SK-N-SH treated with all-trans-retinoic acid at 6 μM for 48 hours (cell line): ENCODE measurements at regions not wholly inside any gene's neighbourhood (a gene's known extent, or its start where the extent isn't known, plus 50 kb on each side); places are given as distances from the start of the nearest gene placed in this dataset.

Source experiments
- ATAC-seq: fragments of 200-7000 bp; cut with Tn5 transposase; 3 replicates; pipeline ENCODE4 v1.9.1; 2020; ENCODE audit warnings: mild to moderate bottlenecking, moderate library complexity
- ARNTL ChIP-seq: fragments of 450-650 bp; formaldehyde crosslinking; IDR thresholded peaks from 2 replicates; pipeline ENCODE4 v1.5.0; 2020; ENCODE audit warnings: low read depth, mild to moderate bottlenecking, moderate library complexity, borderline replicate concordance
- BACH2 ChIP-seq: fragments of 250-450 bp; sonication (Bioruptor Pico); IDR thresholded peaks from 2 replicates; pipeline ENCODE4 v1.9.0; 2021; ENCODE audit warnings: mild to moderate bottlenecking, borderline replicate concordance
- CREB5 ChIP-seq: fragments of 250-450 bp; sonication (Bioruptor Pico); IDR thresholded peaks from 2 replicates; pipeline ENCODE4 v1.5.1; 2020; ENCODE audit warnings: low read depth, mild to moderate bottlenecking, moderate library complexity
- CSDC2 ChIP-seq: fragments of 250-450 bp; sonication (Bioruptor Pico); IDR thresholded peaks from 2 replicates; pipeline ENCODE4 v1.5.0; 2020; ENCODE audit warnings: mild to moderate bottlenecking, moderate library complexity
- ESRRG ChIP-seq: fragments of 250-450 bp; sonication (Bioruptor Pico); IDR thresholded peaks from 2 replicates; pipeline ENCODE4 v1.6.1; 2021; ENCODE audit warnings: mild to moderate bottlenecking
- GLIS3 ChIP-seq: fragments of 250-450 bp; sonication (Bioruptor Pico); IDR thresholded peaks from 2 replicates; pipeline ENCODE4 v1.5.0; 2020; ENCODE audit warnings: mild to moderate bottlenecking, moderate library complexity
- OSR1 ChIP-seq: fragments of 250-450 bp; sonication (Bioruptor Pico); IDR thresholded peaks from 2 replicates; pipeline ENCODE4 v1.8.0; 2022; ENCODE audit warnings: moderate library complexity, mild to moderate bottlenecking, inconsistent platforms
- PPARA ChIP-seq: fragments of 250-450 bp; sonication (Bioruptor Pico); IDR thresholded peaks from 2 replicates; pipeline ENCODE4 v1.5.0; 2020; ENCODE audit warnings: mild to moderate bottlenecking, borderline replicate concordance
- RARB ChIP-seq: fragments of 250-450 bp; sonication (Bioruptor Pico); IDR thresholded peaks from 2 replicates; pipeline ENCODE4 v1.8.0; 2021; ENCODE audit warnings: mild to moderate bottlenecking, moderate library complexity
- SNAI2 ChIP-seq: fragments of 250-450 bp; sonication (Bioruptor Pico); IDR thresholded peaks from 2 replicates; pipeline ENCODE4 v1.5.0; 2020; ENCODE audit warnings: mild to moderate bottlenecking, moderate library complexity
- TCF4 ChIP-seq: fragments of 250-450 bp; sonication (Bioruptor Pico); IDR thresholded peaks from 2 replicates; pipeline ENCODE4 v1.8.0; 2021; ENCODE audit warnings: mild to moderate bottlenecking, moderate library complexity, borderline replicate concordance
- TOX ChIP-seq: fragments of 250-450 bp; sonication (Bioruptor Pico); IDR thresholded peaks from 2 replicates; pipeline ENCODE4 v1.8.0; 2021; ENCODE audit warnings: mild to moderate bottlenecking, moderate library complexity, borderline replicate concordance
- ZC3H10 ChIP-seq: fragments of 250-450 bp; sonication (Bioruptor Pico); IDR thresholded peaks from 2 replicates; pipeline ENCODE4 v1.5.1; 2021; ENCODE audit warnings: mild to moderate bottlenecking, moderate library complexity
- ZFP3 ChIP-seq: fragments of 250-450 bp; sonication (Bioruptor Pico); IDR thresholded peaks from 2 replicates; pipeline ENCODE4 v1.5.0; 2020; ENCODE audit warnings: mild to moderate bottlenecking, moderate library complexity
- ZFP30 ChIP-seq: fragments of 450-650 bp; formaldehyde crosslinking; IDR thresholded peaks from 2 replicates; pipeline ENCODE4 v1.5.0; 2022; ENCODE audit warnings: mild to moderate bottlenecking, moderate library complexity
- ZNF565 ChIP-seq: fragments of 450-650 bp; formaldehyde crosslinking; conservative IDR thresholded peaks from 2 replicates; pipeline ENCODE4 v1.5.0; 2020; ENCODE audit warnings: low read depth, mild to moderate bottlenecking, moderate library complexity
- ZNF70 ChIP-seq: fragments of 450-650 bp; formaldehyde crosslinking; IDR thresholded peaks from 2 replicates; pipeline ENCODE4 v1.5.0; 2020; ENCODE audit warnings: mild to moderate bottlenecking, moderate library complexity
- ZNF8 ChIP-seq: fragments of 450-650 bp; formaldehyde crosslinking; IDR thresholded peaks from 2 replicates; pipeline ENCODE4 v1.5.0; 2020; ENCODE audit warnings: mild to moderate bottlenecking, moderate library complexity
- TF ChIP-seq, protein P1 (sequence below): fragments of 250-450 bp; sonication (Bioruptor Pico); IDR thresholded peaks from 2 replicates; pipeline ENCODE4 v1.8.0; 2021; ENCODE audit warnings: low read depth, mild to moderate bottlenecking, moderate library complexity, borderline replicate concordance
- TF ChIP-seq, protein P2 (sequence below): fragments of 250-450 bp; sonication (Bioruptor Pico); IDR thresholded peaks from 2 replicates; pipeline ENCODE4 v1.8.0; 2020; ENCODE audit warnings: mild to moderate bottlenecking, moderate library complexity, borderline replicate concordance
- TF ChIP-seq, protein P3 (sequence below): fragments of 250-450 bp; sonication (Bioruptor Pico); IDR thresholded peaks from 2 replicates; pipeline ENCODE4 v1.5.1; 2021; ENCODE audit warnings: mild to moderate bottlenecking, moderate library complexity

DNA sequence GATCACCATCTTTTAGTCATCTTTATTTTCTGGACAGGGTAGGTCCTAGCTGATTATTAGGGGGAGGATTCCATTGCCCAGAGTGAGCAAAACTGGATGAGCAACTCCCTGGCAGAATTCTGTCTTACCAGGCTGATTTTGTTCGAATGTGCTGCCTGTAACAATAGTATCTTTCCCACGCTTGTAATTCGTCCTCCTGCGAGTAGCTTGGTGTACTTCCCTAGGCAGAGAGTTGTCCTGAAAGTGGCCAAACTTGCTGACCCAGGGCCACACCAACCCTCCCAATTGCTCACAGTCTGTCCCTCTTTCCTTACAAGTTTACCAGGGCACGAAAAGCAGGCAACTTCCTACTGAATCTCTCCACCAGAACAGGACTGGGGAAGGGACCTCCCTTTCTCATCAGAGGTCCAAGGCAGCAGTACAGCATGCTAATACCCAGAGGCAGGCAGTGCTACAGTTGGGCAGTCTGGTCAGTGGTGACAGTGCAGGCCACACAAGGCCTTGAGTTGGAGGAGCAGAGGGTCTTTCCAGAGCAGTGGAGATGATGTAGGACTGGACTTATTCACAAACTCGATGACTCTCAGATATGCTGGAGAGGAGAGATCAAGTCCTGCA is 67.8 kb upstream of the NLK start:
- TF ChIP-seq ZNF70 (CRISPR knock-in tag), result no peak
- no peak for TF ChIP-seq ZFP30
- peak; percentile 26; the same call in 1 of the 3 replicates for ATAC-seq

GRCh38 chr17:27975146-27976011 is 67.1 kb upstream of the NLK start:
- TF ChIP-seq RARB (CRISPR knock-in tag), result no peak
- TF ChIP-seq ESRRG, result no peak
- TF ChIP-seq PPARA (CRISPR knock-in tag), result no peak
- TF ChIP-seq CREB5 (CRISPR knock-in tag), result no peak
- no peak for TF ChIP-seq OSR1
- no peak for TF ChIP-seq ARNTL (CRISPR knock-in tag)
- TF ChIP-seq CSDC2 (CRISPR knock-in tag), result no peak
- TF ChIP-seq ZC3H10 (CRISPR knock-in tag), result no peak
- no peak for TF ChIP-seq TCF4 (CRISPR knock-in tag)
- TF ChIP-seq, all 23 proteins: peak for 0

DNA sequence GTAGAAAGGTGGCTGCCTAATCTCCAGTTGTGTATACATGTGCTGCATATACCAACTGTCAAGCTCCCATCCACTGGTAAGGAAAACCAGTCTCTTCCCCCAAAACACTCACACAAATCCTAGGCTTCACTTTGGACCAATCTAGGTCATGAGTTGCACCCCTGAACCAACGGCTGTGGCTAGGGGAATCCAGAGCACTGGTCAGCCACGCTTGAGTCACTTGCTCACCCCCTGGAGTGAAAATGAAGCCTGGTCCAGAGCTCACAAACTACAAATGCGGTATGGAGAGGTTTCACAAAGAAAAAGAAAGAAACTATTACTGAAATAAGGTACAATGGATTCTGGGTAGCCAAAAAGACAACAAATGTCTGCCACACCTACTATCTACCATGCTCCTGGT is 66.1 kb upstream of the NLK start:
- no peak for ATAC-seq
- TF ChIP-seq, protein P1, sequence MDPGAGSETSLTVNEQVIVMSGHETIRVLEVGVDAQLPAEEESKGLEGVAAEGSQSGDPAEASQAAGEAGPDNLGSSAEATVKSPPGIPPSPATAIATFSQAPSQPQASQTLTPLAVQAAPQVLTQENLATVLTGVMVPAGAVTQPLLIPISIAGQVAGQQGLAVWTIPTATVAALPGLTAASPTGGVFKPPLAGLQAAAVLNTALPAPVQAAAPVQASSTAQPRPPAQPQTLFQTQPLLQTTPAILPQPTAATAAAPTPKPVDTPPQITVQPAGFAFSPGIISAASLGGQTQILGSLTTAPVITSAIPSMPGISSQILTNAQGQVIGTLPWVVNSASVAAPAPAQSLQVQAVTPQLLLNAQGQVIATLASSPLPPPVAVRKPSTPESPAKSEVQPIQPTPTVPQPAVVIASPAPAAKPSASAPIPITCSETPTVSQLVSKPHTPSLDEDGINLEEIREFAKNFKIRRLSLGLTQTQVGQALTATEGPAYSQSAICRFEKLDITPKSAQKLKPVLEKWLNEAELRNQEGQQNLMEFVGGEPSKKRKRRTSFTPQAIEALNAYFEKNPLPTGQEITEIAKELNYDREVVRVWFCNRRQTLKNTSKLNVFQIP (CRISPR knock-in tag), result no peak
- TF ChIP-seq ZFP30 (no peak), CREB5 (CRISPR knock-in tag) (no peak), ZFP3 (CRISPR knock-in tag) (no peak), ZNF565 (no peak), TCF4 (CRISPR knock-in tag) (no peak)

More at GRCh38 chr17:27975146-27976011, 67.1 kb upstream of the NLK start:
- ATAC-seq, result peak; percentile 82

DNA sequence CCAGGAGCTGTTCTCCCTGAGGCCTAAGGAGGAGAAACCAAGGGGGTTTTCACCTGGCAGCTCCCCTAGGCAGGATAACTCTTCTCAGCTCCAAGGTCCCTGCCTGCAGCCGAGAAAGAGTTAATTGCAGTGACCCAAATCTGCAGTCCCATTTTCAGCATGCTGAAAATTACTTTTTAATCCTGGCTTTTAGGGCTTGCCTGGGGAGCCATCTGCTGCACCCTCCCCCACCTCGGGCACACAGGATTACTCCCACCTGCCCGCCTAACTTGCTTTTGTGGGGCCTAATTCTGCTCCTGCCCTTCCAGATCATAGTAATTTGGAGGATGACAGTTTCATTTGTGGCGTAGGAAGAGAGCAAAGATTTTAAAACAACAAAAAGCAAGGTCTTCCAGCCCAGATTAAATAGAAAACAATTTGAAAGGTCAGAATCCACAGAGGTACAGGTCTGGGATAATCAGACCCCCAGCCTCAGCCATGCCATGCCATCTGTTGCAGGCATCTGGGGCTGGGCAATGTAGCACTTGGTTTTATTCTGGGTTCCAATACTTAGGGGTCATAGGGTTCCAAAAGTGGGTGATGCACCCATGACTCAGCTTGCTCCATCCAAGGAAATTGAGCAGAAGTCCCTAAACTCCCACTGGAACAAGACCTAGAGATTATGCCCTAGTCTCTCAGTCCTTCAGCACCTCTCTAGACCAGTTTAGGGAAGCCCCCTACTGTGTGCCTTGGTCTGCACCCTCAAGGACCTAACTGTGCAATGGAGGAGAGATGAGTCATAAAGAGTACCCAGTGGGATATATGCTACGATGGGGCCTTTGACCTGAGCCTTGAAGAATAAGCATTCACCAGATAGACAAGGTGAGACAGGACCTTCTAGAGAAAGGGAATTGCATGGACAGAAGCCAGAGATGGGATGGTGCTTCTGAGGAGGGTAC is 64.5 kb upstream of the NLK start:
- no peak for ATAC-seq
- TF ChIP-seq ESRRG, result no peak

DNA sequence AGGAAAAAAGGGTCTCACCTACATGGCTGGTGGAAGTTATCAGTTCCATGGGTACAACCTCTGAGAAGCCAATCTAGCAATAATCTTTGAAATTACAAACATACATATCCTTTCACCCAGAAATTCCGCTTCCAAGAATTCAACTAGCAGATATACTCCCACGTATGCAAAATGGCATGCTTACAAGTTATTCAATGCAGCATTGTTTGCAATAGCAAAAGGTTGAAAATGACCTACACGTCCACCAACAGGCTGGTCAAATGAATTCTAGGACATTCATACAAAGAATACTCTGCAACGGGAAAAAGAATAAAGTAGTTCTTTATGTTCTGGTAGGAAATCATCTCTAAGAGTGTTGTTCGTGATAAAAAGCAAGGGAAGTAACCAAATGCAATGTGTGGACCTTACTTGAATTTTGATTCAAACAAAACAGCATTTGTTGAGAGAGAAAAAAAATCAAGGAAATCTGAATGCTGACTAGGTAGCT is 63.7 kb upstream of the NLK start:
- TF ChIP-seq, protein P2, sequence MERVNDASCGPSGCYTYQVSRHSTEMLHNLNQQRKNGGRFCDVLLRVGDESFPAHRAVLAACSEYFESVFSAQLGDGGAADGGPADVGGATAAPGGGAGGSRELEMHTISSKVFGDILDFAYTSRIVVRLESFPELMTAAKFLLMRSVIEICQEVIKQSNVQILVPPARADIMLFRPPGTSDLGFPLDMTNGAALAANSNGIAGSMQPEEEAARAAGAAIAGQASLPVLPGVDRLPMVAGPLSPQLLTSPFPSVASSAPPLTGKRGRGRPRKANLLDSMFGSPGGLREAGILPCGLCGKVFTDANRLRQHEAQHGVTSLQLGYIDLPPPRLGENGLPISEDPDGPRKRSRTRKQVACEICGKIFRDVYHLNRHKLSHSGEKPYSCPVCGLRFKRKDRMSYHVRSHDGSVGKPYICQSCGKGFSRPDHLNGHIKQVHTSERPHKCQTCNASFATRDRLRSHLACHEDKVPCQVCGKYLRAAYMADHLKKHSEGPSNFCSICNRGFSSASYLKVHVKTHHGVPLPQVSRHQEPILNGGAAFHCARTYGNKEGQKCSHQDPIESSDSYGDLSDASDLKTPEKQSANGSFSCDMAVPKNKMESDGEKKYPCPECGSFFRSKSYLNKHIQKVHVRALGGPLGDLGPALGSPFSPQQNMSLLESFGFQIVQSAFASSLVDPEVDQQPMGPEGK (CRISPR knock-in tag), result no peak
- TF ChIP-seq ZNF8, result no peak
- TF ChIP-seq TCF4 (CRISPR knock-in tag), result no peak
- TF ChIP-seq, protein P3, sequence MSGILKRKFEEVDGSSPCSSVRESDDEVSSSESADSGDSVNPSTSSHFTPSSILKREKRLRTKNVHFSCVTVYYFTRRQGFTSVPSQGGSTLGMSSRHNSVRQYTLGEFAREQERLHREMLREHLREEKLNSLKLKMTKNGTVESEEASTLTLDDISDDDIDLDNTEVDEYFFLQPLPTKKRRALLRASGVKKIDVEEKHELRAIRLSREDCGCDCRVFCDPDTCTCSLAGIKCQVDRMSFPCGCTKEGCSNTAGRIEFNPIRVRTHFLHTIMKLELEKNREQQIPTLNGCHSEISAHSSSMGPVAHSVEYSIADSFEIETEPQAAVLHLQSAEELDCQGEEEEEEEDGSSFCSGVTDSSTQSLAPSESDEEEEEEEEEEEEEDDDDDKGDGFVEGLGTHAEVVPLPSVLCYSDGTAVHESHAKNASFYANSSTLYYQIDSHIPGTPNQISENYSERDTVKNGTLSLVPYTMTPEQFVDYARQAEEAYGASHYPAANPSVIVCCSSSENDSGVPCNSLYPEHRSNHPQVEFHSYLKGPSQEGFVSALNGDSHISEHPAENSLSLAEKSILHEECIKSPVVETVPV (CRISPR knock-in tag), result no peak
- no peak for TF ChIP-seq GLIS3 (CRISPR knock-in tag)
- no peak for TF ChIP-seq ZC3H10 (CRISPR knock-in tag)
- no peak for TF ChIP-seq SNAI2 (CRISPR knock-in tag)
- no peak for TF ChIP-seq BACH2
- TF ChIP-seq TOX (CRISPR knock-in tag), result no peak
- no peak for TF ChIP-seq ZNF70 (CRISPR knock-in tag)
- no peak for TF ChIP-seq RARB (CRISPR knock-in tag)
- no peak for TF ChIP-seq ARNTL (CRISPR knock-in tag)
- TF ChIP-seq OSR1, result no peak
- no peak for TF ChIP-seq CREB5 (CRISPR knock-in tag)
- TF ChIP-seq PPARA (CRISPR knock-in tag), result no peak
- TF ChIP-seq CSDC2 (CRISPR knock-in tag), result no peak
- no peak for ATAC-seq
